ENCODE measurements at regions not wholly inside any gene's neighbourhood (a gene's known extent, or its start where the extent isn't known, plus 50 kb on each side); places are given as distances from the start of the nearest gene placed in this dataset.

DNA sequence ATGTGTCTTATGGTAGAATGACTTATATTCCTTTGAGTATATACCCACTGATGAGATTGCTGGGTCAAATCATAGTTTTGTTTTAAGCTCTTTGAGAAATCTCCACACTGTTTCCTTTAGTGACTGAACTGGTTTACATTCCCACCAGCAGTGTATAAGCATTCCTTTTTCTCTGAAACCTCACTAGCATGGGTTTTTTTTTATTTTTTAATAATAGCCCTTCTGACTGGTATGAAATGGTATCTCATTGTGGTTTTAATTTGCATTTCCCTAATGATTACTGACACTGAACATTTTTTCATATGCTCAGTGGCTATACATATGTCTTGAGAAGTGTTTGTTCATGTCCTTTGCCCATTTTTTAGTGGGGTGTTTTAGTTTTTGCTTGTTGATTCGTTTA, 494.3 kb downstream of the SQOR start:
- no peak overlapping the region for H3K14ac ChIP-seq (ENCODE audit: insufficient read depth, low read length)
- H4K20me1 ChIP-seq (ENCODE audit: control insufficient read depth, insufficient read depth, insufficient read length): no peaks in the 10 kb centered on the region
- DNase-seq: no peak
- H2BK12ac ChIP-seq (ENCODE audit: insufficient read length, low read depth, low read length): no peak overlapping the region
- H3K56ac ChIP-seq (ENCODE audit: insufficient read length, low read depth, low read length): no peak overlapping the region
- peaks cover 0 to 10% (median 0%) of the 10 kb centered on the region in 3 experiments; a peak in 4 of 7 replicates for H3K36me3 Mint-ChIP-seq (ENCODE audit: insufficient read depth in 1 of 3, low read depth in 3 of 3)
- H3K4me3 Mint-ChIP-seq: no peak overlapping the region
- no peak overlapping the region for H3K4ac ChIP-seq (ENCODE audit: low read depth, low read length)
- WGBS (ENCODE audit: extremely low coverage, insufficient read length, low lambda C conversion rate): no CpG with 5 or more reads among the region's 1 CpG
- H3K4me1 Mint-ChIP-seq: no peaks in the 10 kb centered on the region
- H4K91ac ChIP-seq (ENCODE audit: insufficient read length, low read depth, low read length): no peak overlapping the region
- no peak overlapping the region for H3K27ac Mint-ChIP-seq
- TF ChIP-seq, protein P1, sequence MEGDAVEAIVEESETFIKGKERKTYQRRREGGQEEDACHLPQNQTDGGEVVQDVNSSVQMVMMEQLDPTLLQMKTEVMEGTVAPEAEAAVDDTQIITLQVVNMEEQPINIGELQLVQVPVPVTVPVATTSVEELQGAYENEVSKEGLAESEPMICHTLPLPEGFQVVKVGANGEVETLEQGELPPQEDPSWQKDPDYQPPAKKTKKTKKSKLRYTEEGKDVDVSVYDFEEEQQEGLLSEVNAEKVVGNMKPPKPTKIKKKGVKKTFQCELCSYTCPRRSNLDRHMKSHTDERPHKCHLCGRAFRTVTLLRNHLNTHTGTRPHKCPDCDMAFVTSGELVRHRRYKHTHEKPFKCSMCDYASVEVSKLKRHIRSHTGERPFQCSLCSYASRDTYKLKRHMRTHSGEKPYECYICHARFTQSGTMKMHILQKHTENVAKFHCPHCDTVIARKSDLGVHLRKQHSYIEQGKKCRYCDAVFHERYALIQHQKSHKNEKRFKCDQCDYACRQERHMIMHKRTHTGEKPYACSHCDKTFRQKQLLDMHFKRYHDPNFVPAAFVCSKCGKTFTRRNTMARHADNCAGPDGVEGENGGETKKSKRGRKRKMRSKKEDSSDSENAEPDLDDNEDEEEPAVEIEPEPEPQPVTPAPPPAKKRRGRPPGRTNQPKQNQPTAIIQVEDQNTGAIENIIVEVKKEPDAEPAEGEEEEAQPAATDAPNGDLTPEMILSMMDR (conservative IDR thresholded peaks at IDR 0.05): no peak
- H2AFZ ChIP-seq (ENCODE audit: low read length): no peak overlapping the region
- H3K9ac ChIP-seq (ENCODE audit: extremely low read depth, insufficient read length, low read length): no peak overlapping the region
- H3K18ac ChIP-seq (ENCODE audit: insufficient read length, low read depth, low read length): no peak overlapping the region
- no peak overlapping the region for H3T11ph ChIP-seq (ENCODE audit: low read length)
- no peak overlapping the region for H2BK20ac ChIP-seq (ENCODE audit: low read depth, low read length, poor library complexity, severe bottlenecking)
- H4K5ac ChIP-seq (ENCODE audit: insufficient read length, low read depth, low read length): no peak overlapping the region
- H3K9me3 Mint-ChIP-seq: peaks cover 29 to 69% of the 10 kb centered on the region in 2 experiments
- H3K79me1 ChIP-seq (ENCODE audit: insufficient read depth, low read depth, low read length, poor library complexity, severe bottlenecking): no peaks in the 10 kb centered on the region
- H3K27ac ChIP-seq (ENCODE audit: insufficient read length, low read depth, low read length): no peak overlapping the region
- no peak overlapping the region for H3K23ac ChIP-seq (ENCODE audit: insufficient read length, low read depth, low read length)
- no peak overlapping the region for H4K8ac ChIP-seq (replicated peaks; ENCODE audit: insufficient read length, low read depth, low read length)
- H2AK5ac ChIP-seq (ENCODE audit: insufficient read length, low read length): no peak overlapping the region
- no peak overlapping the region for H2BK120ac ChIP-seq (ENCODE audit: low read depth, low read length, poor library complexity, severe bottlenecking)
- no peaks in the 10 kb centered on the region for H3K27me3 ChIP-seq (ENCODE audit: insufficient read depth, low read length)
- no peaks in the 10 kb centered on the region for H3K79me2 ChIP-seq (ENCODE audit: insufficient read depth, low read length)
- no peak overlapping the region for H3K4me2 ChIP-seq (ENCODE audit: insufficient read depth, insufficient read length, low read length)
- no peaks in the 10 kb centered on the region for H3K23me2 ChIP-seq (ENCODE audit: insufficient read length, low read depth, low read length, poor library complexity, severe bottlenecking)
- no peaks in the 10 kb centered on the region for H3K9me3 ChIP-seq (ENCODE audit: control insufficient read depth, low read depth, low read length)
- no peaks in the 10 kb centered on the region for H3K4me1 ChIP-seq (ENCODE audit: insufficient read depth, low read length)
- H3K27me3 Mint-ChIP-seq (ENCODE audit: low read depth): no peaks in the 10 kb centered on the region
- no peak overlapping the region for H2BK5ac ChIP-seq (ENCODE audit: insufficient read length, low read length)
- H2BK15ac ChIP-seq (ENCODE audit: low read depth, low read length): no peak overlapping the region

Data from H9 (cell line).